NT2/D1 (cell line): ENCODE measurements at regions not wholly inside any gene's neighbourhood (a gene's known extent, or its start where the extent isn't known, plus 50 kb on each side); places are given as distances from the start of the nearest gene placed in this dataset.

Experiments used
- SUZ12 ChIP-seq: IDR thresholded peaks from 2 replicates; pipeline ENCODE4 v1.6.1; 2011; ENCODE audit not compliant: insufficient read length, insufficient read depth; ENCODE audit errors: extremely low read depth
- YY1 ChIP-seq: IDR thresholded peaks from 2 replicates; pipeline ENCODE4 v1.6.1; 2011; ENCODE audit not compliant: insufficient read length, insufficient read depth
- ZNF274 ChIP-seq: IDR thresholded peaks from 2 replicates; pipeline ENCODE4 v1.6.1; 2011; ENCODE audit warnings: mild to moderate bottlenecking, low read depth, low read length

GRCh38 chr15:36389107-36389506, 190.3 kb upstream of the CDIN1 start:
- TF ChIP-seq YY1 (no peak), ZNF274 (no peak), SUZ12 (no peak)
